ENCODE measurements at regions not wholly inside any gene's neighbourhood (a gene's known extent, or its start where the extent isn't known, plus 50 kb on each side); places are given as distances from the start of the nearest gene placed in this dataset.

DNA sequence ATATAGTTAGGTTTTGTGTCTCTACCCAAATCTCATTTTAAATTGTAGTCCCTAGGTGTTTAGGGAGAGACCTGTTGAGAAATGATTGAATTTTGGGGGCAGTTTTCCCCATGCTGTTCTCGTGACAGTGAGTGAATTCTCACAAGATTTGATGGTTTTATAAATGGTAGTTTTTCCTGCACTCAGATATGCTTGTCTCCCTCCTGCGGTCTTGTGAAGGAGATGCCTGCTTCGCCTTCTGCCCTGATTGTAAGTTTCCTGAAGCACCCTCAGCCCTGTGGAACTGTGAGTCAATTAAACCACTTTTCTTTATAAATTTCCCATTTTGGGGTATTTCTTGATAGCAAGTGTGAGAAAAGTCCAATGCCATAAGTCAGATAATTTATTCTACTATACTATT, 1977.5 kb upstream of the PCDH20 start:
- TF ChIP-seq, protein P1, sequence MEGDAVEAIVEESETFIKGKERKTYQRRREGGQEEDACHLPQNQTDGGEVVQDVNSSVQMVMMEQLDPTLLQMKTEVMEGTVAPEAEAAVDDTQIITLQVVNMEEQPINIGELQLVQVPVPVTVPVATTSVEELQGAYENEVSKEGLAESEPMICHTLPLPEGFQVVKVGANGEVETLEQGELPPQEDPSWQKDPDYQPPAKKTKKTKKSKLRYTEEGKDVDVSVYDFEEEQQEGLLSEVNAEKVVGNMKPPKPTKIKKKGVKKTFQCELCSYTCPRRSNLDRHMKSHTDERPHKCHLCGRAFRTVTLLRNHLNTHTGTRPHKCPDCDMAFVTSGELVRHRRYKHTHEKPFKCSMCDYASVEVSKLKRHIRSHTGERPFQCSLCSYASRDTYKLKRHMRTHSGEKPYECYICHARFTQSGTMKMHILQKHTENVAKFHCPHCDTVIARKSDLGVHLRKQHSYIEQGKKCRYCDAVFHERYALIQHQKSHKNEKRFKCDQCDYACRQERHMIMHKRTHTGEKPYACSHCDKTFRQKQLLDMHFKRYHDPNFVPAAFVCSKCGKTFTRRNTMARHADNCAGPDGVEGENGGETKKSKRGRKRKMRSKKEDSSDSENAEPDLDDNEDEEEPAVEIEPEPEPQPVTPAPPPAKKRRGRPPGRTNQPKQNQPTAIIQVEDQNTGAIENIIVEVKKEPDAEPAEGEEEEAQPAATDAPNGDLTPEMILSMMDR (IDR thresholded peaks at IDR 0.05; ENCODE audit: poor library complexity), result no peak
- TF ChIP-seq EZH2phosphoT487 (IDR thresholded peaks at IDR 0.05; ENCODE audit: low read depth, severe bottlenecking, unreplicated experiment) (no peak), EZH2 (IDR thresholded peaks at IDR 0.05; ENCODE audit: borderline replicate concordance) (no peak)

All from hepatocyte (in vitro differentiated cells).